ENCODE measurements at regions not wholly inside any gene's neighbourhood (a gene's known extent, or its start where the extent isn't known, plus 50 kb on each side); places are given as distances from the start of the nearest gene placed in this dataset.

DNA sequence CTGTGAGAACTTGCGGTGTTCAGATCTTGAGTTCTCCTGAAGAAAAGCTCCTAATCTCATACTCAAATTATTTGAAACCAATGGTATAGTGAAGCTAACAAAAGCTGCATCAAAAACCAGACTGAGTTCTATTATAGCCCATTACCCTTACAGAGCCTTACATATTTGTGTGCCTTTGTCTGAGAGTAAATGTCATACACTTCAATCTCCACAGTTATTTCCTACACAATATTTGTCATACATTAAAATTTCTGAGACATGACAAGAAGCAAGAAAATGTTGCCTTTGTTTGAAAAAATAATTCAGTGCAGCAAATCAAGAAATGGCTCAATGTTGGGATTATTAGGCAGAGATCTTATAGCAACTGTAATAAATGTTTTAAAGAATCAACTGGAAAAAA is 776.1 kb upstream of the MBL2 start:
- TF ChIP-seq POLR2AphosphoS5 (IDR thresholded peaks at IDR 0.05) (no peak), EP300 (IDR thresholded peaks at IDR 0.05) (no peak), POLR2A (IDR thresholded peaks at IDR 0.05) (no peak)
- TF ChIP-seq, protein P1, sequence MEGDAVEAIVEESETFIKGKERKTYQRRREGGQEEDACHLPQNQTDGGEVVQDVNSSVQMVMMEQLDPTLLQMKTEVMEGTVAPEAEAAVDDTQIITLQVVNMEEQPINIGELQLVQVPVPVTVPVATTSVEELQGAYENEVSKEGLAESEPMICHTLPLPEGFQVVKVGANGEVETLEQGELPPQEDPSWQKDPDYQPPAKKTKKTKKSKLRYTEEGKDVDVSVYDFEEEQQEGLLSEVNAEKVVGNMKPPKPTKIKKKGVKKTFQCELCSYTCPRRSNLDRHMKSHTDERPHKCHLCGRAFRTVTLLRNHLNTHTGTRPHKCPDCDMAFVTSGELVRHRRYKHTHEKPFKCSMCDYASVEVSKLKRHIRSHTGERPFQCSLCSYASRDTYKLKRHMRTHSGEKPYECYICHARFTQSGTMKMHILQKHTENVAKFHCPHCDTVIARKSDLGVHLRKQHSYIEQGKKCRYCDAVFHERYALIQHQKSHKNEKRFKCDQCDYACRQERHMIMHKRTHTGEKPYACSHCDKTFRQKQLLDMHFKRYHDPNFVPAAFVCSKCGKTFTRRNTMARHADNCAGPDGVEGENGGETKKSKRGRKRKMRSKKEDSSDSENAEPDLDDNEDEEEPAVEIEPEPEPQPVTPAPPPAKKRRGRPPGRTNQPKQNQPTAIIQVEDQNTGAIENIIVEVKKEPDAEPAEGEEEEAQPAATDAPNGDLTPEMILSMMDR (IDR thresholded peaks at IDR 0.05) = no peak

Data from gastroesophageal sphincter (tissue), 3 donors.